Stimulated activated CD8-positive, alpha-beta memory T cell treated with anti-CD3 and anti-CD28 coated beads, Interleukin-4, amount 100 ng/mL, for 1 hour (primary cell): ENCODE measurements at regions not wholly inside any gene's neighbourhood (a gene's known extent, or its start where the extent isn't known, plus 50 kb on each side); places are given as distances from the start of the nearest gene placed in this dataset.

Experiments used
- DNase-seq, 2 donors: peaks; one replicate each; pipeline ENCODE4 v3.0.0-alpha.2; 2020; ENCODE audit warnings: low read depth in 2 of 2, low spot score in 1 of 2

DNA sequence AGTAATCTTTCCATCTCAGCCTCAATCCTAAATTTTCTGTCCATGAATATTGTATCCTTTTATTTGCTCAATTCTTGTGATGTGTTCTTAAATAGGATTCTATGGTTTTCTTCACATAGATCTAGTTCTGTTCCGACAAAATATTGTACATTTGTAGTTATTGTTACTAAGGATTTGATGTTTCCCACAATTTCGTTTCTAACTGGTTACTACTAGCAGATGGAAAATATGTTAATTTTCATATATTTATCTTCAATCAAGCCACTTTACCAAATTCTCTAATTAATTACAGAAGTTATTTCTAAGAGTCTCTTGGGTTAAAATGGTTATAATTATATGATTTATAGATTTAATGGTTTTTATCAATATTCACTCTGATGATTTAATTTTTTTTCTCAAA is 60.3 kb downstream of the SEC61B start:
- DNase-seq, result no peak

- DNase-seq, result no peak
Measured at GRCh38 chr9:99285965-99286364, 63.9 kb downstream of the SEC61B start.

DNA sequence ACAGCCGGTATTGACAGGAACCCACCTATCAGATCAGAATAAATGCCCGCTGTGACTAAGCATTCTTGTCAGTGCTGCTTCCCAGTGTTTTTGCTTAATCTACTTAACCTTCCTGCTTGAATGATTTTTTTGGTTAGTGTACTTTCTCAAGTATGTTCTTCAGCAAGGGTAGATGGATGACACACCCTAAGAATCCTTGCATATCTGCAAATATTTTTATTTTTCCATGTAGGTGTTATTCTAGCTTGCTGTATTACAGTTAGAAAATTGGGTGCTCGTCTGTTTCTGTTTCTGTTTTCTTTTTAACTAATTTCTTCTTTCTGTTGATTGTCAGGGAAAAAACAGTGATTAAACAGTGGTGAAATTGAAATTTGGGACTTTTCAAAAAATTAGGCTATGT is 64.5 kb downstream of the SEC61B start:
- DNase-seq, result no peak

DNA sequence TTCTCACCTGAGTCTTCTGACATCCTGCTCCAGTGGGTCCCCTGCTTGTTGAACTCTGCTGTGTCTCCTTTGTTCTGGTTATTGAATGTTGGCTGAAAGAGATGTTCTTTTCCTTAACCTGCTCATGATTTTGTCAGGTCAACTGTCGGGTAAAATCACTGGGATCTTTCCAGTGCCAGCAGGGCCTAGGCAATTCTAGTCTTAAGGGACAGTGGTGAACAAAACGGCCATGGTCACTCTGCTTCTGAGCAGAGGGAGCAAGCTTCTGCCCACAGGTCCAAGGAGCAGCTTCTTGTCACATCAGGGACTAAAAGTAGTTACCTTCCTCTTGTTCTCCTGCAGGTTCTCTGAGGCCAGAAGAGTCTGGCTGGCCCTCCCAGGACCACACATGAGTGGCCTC is 65.6 kb downstream of the SEC61B start:
- DNase-seq, result no peak

DNA sequence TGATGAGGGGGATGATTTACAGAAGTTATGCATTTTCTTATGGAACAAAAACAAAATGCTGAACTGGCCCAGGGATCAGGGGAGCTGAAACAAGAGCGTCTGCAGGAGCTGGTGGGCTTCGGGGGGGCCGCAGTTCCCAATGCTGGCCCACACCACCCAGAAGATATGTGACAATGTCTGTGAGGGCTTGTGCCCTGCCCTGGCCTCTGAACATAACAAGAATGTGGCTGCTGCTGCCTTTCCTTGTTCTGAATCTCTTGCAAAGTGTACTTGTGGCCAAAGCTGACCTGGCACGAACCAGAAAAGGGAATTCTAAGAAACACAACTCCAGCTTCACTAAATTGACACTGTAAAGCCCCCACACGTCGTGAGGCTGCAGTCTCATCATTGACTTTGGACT is 66.7 kb downstream of the SEC61B start:
- DNase-seq, result no peak

DNA sequence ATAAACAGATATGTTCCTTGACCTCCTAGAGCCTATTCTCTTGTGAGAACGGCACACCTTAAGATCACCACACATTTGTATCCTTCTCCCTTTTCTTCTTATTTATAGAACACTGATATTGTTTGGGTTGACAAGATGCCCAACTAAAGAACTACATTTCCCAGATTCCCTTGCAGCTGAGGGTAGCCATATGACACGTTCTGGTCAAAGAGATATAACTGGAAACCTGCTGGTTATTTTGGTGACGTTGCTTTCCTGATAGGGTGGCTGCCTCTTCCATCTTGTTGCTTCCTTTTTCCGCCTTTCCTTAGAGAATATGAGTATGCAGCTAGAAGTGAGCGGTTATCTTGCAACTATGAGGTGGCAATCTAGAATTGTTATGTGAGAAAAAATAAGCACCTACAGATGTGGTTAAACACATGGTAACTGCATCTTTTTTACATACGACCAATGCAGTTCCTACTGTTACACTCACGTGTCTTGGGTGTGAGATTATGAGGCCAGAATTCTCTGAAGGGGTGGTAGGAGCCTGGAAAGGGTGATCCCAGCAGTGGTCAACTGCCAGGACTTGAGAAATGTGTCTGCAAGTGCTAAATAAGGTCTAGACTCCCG is 72.9 kb downstream of the SEC61B start:
- no peak for DNase-seq

DNA sequence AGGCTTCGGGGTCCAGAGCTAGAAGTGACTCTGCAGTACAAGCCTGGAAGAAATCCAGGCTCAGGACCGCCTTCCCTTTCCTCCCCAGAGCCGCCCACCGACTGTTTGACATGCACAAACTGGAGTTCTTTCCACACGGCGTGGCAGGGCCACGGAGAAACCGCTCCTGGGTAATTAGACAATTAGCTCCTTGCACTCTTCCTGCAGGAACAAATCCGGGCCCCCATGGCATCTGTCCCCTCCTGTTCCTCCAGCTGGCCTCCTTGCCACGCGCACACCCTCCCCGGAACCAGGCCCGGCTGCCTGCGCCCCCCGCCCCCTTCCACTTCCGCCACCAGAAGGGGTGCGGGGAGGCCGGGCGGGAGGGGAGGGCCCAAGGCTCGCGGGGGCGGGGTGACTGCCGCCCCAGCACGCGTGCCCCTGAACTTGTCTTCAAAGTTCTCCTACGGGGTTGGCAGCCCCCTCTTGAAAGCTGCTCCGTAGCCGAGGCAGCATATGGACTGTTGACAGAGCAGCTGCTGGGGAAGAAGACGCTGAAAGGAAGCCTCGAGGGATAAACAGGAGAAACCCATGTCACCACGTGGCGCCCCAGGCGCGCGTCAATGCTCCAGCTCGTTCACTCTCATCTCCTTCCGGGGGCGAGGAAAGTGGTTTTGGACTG is 74.3 kb downstream of the SEC61B start:
- no peak for DNase-seq

- no peak for DNase-seq
Measured at GRCh38 chr9:99298614-99299013, 76.5 kb downstream of the SEC61B start.

DNA sequence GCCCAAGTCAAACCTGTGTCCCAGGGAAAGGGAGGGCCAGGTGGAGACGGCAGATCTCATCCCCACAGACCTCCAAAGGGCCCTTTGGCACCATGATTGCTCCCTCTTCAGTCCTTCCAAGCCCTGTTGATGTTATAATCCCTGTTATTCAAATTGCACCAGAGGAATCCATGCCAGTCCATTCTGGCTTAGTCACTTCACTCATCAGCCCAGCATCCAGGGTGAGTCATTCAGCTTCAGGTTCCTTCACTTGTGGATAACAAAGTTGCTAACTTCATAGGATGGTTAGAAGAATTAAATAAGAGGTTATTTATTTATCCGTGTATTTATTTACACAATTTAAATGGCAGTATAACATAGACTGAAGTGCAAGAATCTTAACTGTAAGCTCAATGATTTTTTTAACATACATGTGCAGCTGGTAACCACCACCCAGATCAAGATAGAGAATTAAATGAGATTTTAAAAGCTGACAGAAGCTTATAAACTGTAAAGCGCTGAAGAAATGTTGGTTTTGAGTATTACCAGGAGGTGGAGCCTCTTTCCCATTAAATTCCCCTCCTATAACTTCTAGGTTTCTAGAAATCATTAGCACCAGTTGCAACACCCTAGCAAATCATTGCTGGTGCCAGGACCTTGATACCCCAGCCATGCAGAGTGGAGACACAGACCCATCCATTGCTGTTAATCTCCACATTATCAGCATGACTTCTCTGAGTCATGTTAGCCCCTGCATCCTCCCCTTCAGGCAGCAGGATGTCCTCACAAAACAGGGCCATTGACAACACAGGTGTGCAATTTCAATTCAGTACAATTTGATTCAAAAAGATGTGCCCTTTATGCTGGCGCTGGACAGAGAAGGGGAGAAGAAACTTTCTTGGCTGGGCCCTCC is 77.4 kb downstream of the SEC61B start:
- no peak for DNase-seq

DNA sequence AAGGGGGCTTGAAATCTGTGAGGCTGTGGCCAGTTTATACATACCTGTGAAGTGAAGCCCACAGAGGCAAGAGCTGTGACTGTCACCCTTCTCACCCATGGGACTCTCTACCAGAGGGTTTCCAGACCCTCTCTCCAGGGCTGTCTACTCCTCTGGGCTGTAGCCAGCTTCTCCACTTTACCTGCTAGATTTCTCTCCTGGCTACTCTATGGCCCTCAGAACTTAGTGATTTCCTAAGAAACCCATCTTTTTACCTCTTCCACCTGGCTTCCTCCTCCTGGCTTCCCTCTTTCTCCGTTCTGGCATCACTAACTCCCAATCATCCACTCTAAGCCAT is 78.0 kb downstream of the SEC61B start:
- DNase-seq, result no peak

GRCh38 chr9:99300603-99301002 is 78.5 kb downstream of the SEC61B start:
- DNase-seq, result no peak

- no peak for DNase-seq
Measured at GRCh38 chr9:99303177-99303576, 81.1 kb downstream of the SEC61B start.

GRCh38 chr9:99305124-99305523 is 83.0 kb downstream of the SEC61B start:
- DNase-seq, result no peak

- DNase-seq, result no peak
Measured at GRCh38 chr9:99305820-99306811, 84.0 kb downstream of the SEC61B start.

GRCh38 chr9:99307851-99308250 is 85.8 kb downstream of the SEC61B start:
- DNase-seq, result no peak

DNA sequence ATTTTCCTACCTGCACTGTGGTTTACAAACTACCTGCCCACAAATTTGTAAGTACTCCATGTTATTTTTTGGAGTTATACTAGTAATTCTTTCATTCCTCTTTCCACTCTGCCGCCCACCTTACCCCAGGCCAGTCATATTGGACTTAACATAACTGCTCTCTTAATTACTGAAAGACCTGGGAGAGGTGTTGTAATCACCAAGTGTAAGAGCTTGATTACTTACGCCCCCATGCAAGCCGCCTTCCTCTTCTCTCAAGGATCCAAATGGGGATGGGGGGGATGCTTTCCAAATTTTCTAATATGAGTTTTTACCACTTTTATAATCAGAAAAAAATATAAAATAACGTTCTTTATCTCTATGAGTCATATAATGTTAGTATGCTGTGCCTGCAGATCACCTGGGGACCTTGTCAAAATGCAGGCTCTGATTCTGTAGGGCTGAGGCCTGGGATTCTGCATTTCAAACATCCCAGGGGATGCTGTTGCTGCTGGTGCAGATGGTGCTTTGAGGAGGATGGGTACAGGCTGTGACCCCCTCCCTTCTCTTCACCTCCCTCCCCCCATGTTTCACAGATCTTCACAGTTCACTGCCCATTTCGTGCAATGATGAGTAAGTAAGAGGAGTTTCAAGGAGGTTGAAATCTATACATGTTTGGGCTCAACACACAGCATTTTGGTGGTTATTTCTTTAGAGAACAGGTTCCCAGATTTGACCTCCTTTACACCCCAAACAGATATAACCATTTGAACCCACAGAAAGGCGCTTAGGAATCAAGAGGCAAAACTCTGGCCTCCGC is 87.3 kb downstream of the SEC61B start:
- DNase-seq, result no peak

- DNase-seq, result no peak
Measured at GRCh38 chr9:99312736-99313135, 90.7 kb downstream of the SEC61B start.

- no peak for DNase-seq
Measured at GRCh38 chr9:99319048-99319447, 97.0 kb downstream of the SEC61B start.

- DNase-seq, result no peak
Measured at GRCh38 chr9:99322299-99322698, 100.2 kb downstream of the SEC61B start.
